NOMO-1 (cell line): ENCODE measurements at regions not wholly inside any gene's neighbourhood (a gene's known extent, or its start where the extent isn't known, plus 50 kb on each side); places are given as distances from the start of the nearest gene placed in this dataset.

Experiments
- DNase-seq, 2 experiments: peaks; one replicate each; lab custom pipeline; 2025; ENCODE audit not compliant: unreplicated experiment in 2 of 2; lab: John Stamatoyannopoulos, UW

DNA sequence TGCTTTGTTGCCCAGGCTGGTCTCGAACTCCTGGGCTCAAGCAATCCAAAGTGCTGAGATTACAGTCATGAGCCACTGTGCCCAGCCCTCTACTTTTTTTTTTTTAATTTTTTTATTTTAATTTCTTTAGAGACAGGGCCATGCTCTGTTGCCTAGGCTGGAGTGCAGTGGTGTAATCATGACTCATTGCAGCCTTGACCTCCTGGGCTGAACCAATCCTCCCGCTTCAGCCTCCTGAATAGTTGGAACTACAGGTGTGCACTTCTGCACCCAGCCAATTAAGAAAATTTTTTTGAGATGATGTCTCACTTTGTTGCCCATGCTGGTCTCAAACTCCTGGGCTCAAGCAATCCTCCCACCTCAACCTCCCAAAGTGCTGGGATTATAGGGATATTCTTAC, 528.6 kb downstream of the GATA3 start:
- DNase-seq: no peak

DNA sequence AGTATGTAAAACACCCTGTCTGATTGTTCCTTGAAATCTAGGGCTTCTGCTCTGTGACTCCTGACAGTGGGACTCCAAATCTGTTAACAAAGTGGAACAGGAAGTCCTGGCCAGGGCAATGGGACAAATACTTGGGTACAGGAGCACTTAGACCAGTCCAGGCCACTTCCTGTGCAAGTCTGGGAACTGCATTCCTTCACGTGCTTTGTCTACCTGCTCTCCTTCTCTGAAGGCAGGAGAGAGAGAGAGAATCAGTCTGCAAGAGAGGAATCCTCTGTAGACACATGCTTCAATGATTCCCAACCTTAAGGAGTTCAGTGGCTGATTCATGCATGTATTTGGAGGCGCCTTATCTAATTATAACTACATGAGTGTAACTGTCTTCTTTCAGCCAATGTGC, 530.2 kb downstream of the GATA3 start:
- DNase-seq: no peak

GRCh38 chr10:8586504-8586903, 532.0 kb downstream of the GATA3 start:
- DNase-seq: no peak

GRCh38 chr10:8588135-8588534, 533.6 kb downstream of the GATA3 start:
- no peak for DNase-seq

DNA sequence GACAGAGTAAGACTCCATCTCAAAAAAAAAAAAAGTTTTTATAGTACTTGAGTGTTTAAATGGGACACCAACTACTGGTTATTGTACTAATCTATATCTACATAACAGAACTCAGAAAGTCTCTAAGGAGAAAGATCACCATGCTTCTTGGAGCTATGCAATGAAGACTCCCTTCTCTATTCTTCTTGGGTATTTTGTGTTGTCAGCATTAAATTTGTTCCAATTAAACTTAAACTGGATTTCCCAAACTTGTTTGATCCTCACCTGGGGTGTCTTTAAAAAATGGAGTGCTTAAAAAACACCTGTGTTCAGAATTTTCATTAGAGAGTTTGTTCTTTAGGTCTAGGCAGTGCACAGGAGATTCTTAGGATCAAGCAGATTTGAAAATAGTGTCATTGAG, 536.0 kb downstream of the GATA3 start:
- DNase-seq: no peak

GRCh38 chr10:8591640-8592039, 537.2 kb downstream of the GATA3 start:
- no peak for DNase-seq

DNA sequence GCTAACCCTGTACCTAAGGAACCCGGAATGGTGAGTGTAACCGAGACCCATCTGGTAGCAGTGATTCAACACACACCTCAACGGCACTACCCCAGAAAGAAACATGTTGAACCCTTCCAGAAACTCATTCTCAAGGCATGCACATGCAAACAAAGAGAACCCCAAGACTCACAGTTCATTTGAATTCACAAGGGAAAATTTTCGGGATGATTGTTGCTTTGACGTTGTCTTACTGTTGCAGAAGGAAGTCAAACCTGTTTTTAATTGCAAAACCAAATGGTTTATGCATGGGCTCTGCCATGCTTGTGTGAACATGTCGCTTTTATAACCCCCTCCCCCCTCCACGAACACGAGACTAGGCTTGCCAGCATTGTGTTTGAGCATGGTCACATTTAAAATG, 539.7 kb downstream of the GATA3 start:
- DNase-seq: no peak

- no peak for DNase-seq
These were observed 540.2 kb downstream of the GATA3 start for GRCh38 chr10:8594711-8595110.

GRCh38 chr10:8595140-8595539, 540.7 kb downstream of the GATA3 start:
- no peak for DNase-seq

DNA sequence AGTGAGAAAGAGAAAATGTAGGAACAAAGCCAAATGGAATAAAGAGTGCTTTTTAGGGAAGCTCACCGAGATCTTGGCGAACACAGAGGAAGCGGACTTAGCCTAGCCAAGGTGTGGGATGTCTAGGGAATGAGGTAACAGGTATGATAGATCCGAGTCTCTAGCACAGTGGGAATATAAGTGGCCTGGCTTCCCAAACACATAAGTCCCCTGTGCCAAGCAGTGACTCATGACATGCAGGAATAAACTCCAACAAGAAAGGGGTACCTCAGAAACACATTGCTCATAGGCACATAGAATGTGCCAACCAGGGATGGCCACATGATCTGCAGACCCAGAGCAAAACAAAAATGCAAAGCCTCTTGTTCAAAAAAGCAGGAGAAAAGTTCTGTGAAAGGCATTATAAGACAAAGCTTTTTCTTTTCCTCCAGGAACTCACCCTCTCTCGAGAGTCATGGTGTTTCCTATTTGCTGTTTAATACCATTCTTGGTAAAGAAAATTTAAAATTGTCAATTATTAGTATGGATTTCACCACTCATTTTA, 542.5 kb downstream of the GATA3 start:
- DNase-seq: no peak

GRCh38 chr10:8600192-8600591, 545.7 kb downstream of the GATA3 start:
- DNase-seq: no peak

GRCh38 chr10:8602821-8603220, 548.3 kb downstream of the GATA3 start:
- DNase-seq: no peak

DNA sequence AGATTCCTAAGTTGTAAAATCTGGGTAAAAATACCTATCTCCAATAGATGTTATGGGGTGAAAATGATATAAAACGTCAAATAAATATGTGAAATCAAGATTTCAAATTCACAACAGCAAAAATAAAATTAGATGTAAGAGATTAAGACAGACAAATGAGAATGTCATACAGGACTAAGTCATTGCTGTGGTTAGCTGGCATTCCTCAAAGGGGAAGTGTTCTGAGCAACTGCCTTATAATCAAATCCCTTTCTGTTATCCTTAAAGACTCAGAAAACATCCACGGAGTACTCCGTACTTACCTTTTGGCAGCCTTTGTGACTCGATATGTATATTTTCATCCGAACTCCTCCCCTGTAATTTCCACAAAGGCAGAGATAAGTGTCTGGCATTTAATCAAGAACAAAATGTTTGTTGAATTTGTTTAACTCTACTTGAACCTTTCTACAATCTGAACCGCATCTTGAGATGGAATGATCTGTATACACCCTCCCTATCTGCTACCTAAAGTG, 559.6 kb downstream of the GATA3 start:
- no peak for DNase-seq

GRCh38 chr10:8615118-8615517, 560.6 kb downstream of the GATA3 start:
- no peak for DNase-seq

DNA sequence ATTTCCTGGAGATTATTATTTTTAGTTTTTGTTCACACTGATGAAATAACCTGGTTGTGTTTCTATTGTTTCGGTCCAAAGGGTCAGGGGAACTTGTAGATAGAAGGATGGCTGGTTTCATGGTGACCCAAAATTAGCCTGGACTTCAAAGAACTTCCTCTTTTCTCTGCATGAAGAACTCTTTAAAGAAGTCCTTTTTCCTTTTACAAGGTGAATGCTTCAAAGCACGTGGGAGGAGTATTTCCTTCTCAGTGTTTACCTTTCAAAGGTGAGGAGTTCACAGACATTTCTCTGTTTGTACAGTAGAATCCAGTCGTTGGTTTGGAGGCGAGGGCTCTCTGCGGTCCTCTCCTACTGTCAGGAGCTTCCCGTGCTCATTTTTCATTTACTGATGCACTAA, 561.7 kb downstream of the GATA3 start:
- no peak for DNase-seq

DNA sequence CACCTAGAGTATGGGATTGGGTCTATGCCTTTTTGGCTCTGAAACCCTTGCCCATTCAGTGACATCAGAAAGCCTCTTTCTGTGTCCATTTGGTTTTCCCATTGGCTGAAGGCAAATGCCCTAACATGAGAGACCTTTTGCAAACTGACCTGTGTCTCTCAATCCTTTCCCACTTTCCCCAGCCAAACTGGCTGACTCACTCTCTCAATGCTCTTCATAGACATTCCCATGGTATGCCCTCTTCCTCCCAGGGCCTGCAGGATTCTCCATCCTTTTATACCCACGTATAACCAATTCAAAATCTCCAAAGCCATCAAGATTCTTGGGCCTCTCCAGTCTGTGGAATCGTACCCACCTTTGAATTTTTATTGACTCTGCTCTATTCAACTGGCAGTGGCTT, 563.3 kb downstream of the GATA3 start:
- no peak for DNase-seq

DNA sequence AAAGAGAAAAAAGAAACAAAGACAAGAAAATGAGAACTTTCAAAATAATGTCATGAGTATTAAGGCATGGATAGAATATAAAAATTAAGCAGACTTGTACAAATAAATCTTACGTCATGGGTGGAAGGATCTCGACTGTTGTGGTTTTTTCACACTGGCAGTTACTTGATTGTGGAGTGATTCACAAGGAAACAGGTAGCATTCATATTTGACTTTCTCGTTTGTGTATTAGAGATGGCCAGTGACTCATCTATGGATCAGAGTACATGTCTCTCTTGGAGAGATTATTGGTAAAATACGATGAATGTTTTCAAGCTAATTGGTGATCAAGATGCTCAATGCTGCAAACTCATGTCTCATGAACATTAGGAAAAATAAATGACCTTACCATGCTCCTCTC, 564.3 kb downstream of the GATA3 start:
- no peak for DNase-seq

DNA sequence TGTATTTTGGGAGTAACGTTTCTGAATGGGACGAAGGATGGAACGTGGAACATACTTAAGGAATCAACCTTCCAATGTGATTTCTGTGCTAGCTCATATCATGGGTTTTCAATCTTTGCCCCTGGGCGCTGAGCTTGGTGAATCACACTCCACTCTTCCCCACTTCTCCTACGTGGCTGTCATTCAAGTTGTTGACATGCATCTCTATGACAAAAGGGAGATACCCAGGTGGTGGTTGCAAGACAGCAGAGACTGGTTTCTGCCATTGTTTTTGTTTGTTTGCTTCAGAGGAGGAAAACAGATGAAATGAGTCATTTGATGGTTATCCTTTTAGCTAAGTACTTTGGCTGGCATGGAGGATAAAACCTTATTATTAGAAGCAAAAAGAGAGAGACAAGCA, 573.9 kb downstream of the GATA3 start:
- DNase-seq: no peak

- DNase-seq: no peak
These were observed 579.4 kb downstream of the GATA3 start for GRCh38 chr10:8633909-8634308.

- no peak for DNase-seq
These were observed 581.9 kb downstream of the GATA3 start for GRCh38 chr10:8636371-8636770.

- DNase-seq: no peak
These were observed 583.2 kb downstream of the GATA3 start for GRCh38 chr10:8637640-8638039.

DNA sequence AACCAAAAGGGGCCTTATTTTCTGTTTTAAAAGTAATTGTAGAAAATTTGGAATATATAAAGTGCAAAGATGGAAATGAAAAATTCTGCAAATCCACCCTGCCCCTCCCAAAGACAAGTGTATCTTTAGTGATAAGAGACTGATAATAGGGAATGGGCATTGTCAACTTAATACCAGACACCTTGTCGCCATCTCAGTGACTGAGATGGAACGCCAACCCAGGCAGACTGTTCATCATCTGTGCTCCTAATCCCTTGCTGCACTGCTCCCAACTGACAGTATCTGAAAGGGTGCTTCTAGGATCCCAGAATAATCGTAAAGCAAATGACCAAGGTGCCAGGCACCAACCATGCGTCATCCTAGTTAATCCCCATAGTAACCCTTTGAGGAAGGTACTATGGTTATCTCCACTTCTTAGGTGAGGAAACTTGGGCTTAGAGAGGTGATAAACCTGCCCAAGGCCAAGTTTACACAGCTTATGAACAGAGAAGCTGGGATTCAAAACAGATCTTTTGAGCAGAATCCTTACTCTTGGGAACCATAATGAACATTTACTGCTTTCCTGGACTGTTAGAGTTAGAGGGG, 583.7 kb downstream of the GATA3 start:
- DNase-seq: no peak
